ENCODE measurements at regions not wholly inside any gene's neighbourhood (a gene's known extent, or its start where the extent isn't known, plus 50 kb on each side); places are given as distances from the start of the nearest gene placed in this dataset.

DNA sequence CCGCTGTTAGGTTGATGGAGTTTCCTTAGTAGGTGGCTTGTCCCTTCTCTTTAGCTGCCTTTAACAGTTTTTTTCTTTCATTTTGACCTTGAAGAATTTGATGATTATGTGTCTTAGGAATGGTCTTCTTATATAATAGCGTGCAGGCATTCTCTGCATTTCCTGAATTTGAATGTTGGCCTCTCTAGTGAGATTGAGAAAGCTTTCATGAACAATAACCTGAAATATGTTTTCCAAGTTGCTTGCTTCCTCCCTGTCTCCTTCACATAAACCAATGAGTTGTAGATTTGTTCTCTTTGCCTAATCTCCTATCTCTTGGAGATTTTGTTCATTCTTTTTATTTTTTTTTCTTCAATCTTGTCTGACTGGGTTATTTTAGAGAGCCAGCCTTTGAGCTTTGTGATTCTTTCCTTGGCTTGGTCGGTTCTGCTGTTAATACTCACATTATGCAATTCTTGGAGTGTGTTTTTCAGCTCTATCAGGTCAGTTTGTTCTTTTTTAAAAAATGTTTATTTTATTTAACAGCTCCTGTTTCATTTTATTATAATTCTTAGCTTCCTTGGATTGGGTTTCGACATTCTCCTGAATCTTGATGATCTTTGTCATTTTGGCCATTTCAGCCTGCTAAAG, 627.9 kb downstream of the SI start:
- intact Hi-C loops (cut with micrococcal nuclease) (no loop called here), in situ Hi-C loops (cut with MboI) (no loop called here)
- Histone ChIP-seq H3K4me2 (ENCODE audit: insufficient read depth, low read length) (no peak overlapping the region), H3K4me1 (replicated peaks in 1 of 2; ENCODE audit: control insufficient read depth in 2 of 2, insufficient read depth in 2 of 2, low read length in 2 of 2) (no peaks in the 10 kb centered on the region), H3K9ac (ENCODE audit: insufficient read depth in 1 of 2, low read depth in 2 of 2, low read length in 2 of 2) (no peak overlapping the region), H3K9me3 (replicated peaks; ENCODE audit: control insufficient read depth, insufficient read depth, low read depth, low read length) (no peaks in the 10 kb centered on the region; the same call in 1 of the 2 replicates), H3K27me3 (ENCODE audit: control insufficient read depth in 2 of 2, insufficient read depth in 2 of 2, low read length in 2 of 2) (no peaks in the 10 kb centered on the region), H3K79me2 (ENCODE audit: control insufficient read depth, insufficient read depth, low read length) (no peaks in the 10 kb centered on the region), H2AFZ (ENCODE audit: low read depth, low read length) (no peak overlapping the region), H3K27ac (ENCODE audit: extremely low read depth, low read depth, low read length) (no peak overlapping the region), H3K4me3 (no peak overlapping the region), H3K9me1 (ENCODE audit: control insufficient read depth, insufficient read depth, low read length) (no peaks in the 10 kb centered on the region), H4K20me1 (replicated peaks; ENCODE audit: control insufficient read depth, insufficient read depth, low read length) (no peaks in the 10 kb centered on the region), H3K36me3 (ENCODE audit: control insufficient read depth, insufficient read depth, low read length) (no peaks in the 10 kb centered on the region)
- no peak for DNase-seq (ENCODE audit: extremely low read depth in 1 of 4, low spot score in 3 of 4)
- ATAC-seq: no peak
- no TSS peak for BruUV-seq (replicated peaks)
- no peak for FAIRE-seq
- POLR2A ChIA-PET: no interaction called here
- no peak for TF ChIP-seq GMEB1 (CRISPR knock-in tag; IDR thresholded peaks at IDR 0.05)
- TF ChIP-seq, protein P1, sequence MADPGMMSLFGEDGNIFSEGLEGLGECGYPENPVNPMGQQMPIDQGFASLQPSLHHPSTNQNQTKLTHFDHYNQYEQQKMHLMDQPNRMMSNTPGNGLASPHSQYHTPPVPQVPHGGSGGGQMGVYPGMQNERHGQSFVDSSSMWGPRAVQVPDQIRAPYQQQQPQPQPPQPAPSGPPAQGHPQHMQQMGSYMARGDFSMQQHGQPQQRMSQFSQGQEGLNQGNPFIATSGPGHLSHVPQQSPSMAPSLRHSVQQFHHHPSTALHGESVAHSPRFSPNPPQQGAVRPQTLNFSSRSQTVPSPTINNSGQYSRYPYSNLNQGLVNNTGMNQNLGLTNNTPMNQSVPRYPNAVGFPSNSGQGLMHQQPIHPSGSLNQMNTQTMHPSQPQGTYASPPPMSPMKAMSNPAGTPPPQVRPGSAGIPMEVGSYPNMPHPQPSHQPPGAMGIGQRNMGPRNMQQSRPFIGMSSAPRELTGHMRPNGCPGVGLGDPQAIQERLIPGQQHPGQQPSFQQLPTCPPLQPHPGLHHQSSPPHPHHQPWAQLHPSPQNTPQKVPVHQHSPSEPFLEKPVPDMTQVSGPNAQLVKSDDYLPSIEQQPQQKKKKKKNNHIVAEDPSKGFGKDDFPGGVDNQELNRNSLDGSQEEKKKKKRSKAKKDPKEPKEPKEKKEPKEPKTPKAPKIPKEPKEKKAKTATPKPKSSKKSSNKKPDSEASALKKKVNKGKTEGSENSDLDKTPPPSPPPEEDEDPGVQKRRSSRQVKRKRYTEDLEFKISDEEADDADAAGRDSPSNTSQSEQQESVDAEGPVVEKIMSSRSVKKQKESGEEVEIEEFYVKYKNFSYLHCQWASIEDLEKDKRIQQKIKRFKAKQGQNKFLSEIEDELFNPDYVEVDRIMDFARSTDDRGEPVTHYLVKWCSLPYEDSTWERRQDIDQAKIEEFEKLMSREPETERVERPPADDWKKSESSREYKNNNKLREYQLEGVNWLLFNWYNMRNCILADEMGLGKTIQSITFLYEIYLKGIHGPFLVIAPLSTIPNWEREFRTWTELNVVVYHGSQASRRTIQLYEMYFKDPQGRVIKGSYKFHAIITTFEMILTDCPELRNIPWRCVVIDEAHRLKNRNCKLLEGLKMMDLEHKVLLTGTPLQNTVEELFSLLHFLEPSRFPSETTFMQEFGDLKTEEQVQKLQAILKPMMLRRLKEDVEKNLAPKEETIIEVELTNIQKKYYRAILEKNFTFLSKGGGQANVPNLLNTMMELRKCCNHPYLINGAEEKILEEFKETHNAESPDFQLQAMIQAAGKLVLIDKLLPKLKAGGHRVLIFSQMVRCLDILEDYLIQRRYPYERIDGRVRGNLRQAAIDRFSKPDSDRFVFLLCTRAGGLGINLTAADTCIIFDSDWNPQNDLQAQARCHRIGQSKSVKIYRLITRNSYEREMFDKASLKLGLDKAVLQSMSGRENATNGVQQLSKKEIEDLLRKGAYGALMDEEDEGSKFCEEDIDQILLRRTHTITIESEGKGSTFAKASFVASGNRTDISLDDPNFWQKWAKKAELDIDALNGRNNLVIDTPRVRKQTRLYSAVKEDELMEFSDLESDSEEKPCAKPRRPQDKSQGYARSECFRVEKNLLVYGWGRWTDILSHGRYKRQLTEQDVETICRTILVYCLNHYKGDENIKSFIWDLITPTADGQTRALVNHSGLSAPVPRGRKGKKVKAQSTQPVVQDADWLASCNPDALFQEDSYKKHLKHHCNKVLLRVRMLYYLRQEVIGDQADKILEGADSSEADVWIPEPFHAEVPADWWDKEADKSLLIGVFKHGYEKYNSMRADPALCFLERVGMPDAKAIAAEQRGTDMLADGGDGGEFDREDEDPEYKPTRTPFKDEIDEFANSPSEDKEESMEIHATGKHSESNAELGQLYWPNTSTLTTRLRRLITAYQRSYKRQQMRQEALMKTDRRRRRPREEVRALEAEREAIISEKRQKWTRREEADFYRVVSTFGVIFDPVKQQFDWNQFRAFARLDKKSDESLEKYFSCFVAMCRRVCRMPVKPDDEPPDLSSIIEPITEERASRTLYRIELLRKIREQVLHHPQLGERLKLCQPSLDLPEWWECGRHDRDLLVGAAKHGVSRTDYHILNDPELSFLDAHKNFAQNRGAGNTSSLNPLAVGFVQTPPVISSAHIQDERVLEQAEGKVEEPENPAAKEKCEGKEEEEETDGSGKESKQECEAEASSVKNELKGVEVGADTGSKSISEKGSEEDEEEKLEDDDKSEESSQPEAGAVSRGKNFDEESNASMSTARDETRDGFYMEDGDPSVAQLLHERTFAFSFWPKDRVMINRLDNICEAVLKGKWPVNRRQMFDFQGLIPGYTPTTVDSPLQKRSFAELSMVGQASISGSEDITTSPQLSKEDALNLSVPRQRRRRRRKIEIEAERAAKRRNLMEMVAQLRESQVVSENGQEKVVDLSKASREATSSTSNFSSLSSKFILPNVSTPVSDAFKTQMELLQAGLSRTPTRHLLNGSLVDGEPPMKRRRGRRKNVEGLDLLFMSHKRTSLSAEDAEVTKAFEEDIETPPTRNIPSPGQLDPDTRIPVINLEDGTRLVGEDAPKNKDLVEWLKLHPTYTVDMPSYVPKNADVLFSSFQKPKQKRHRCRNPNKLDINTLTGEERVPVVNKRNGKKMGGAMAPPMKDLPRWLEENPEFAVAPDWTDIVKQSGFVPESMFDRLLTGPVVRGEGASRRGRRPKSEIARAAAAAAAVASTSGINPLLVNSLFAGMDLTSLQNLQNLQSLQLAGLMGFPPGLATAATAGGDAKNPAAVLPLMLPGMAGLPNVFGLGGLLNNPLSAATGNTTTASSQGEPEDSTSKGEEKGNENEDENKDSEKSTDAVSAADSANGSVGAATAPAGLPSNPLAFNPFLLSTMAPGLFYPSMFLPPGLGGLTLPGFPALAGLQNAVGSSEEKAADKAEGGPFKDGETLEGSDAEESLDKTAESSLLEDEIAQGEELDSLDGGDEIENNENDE (IDR thresholded peaks at IDR 0.05; ENCODE audit: low read depth, low read length): no peak
- TF ChIP-seq ZNF239 (CRISPR knock-in tag; IDR thresholded peaks at IDR 0.05): no peak
- TF ChIP-seq SOX6 (IDR thresholded peaks at IDR 0.05): no peak
- no peak for TF ChIP-seq CBX5 (IDR thresholded peaks at IDR 0.05; ENCODE audit: borderline replicate concordance, low read depth)
- CTCF ChIA-PET (ENCODE audit: low intra/inter-chr PET ratio): no interaction called here
- WGBS (ENCODE audit: insufficient coverage, low coverage, missing lambda C conversion rate): 4% methylated on average over 4 of the region's 4 CpGs
